Dermis blood vessel endothelial cell (primary cell): ENCODE measurements at regions not wholly inside any gene's neighbourhood (a gene's known extent, or its start where the extent isn't known, plus 50 kb on each side); places are given as distances from the start of the nearest gene placed in this dataset.
"Not testable (repeated sequence)": the region's sequence is repeated elsewhere in the genome, so short reads cannot be mapped to it uniquely, and the experiment has no call there.

Experiments
- DNase-seq: peaks from one replicate; pipeline ENCODE4 v3.0.0; 2010

- DNase-seq: not testable (repeated sequence)
These were observed 205.8 kb downstream of the ALG10 start for GRCh38 chr12:34228046-34228445.

- DNase-seq: not testable (repeated sequence)
These were observed 206.7 kb downstream of the ALG10 start for GRCh38 chr12:34229033-34229432.

- DNase-seq: no peak
These were observed 211.3 kb downstream of the ALG10 start for GRCh38 chr12:34233618-34234017.

GRCh38 chr12:34236073-34236472 lies 213.8 kb downstream of the ALG10 start:
- no peak for DNase-seq

GRCh38 chr12:34244608-34245007 lies 222.3 kb downstream of the ALG10 start:
- no peak for DNase-seq

GRCh38 chr12:34249271-34249670 lies 227.0 kb downstream of the ALG10 start:
- no peak for DNase-seq

- not testable (repeated sequence) for DNase-seq
These were observed 229.6 kb downstream of the ALG10 start for GRCh38 chr12:34251879-34252278.

GRCh38 chr12:34253674-34254073 lies 231.4 kb downstream of the ALG10 start:
- no peak for DNase-seq

GRCh38 chr12:34257093-34257492 lies 234.8 kb downstream of the ALG10 start:
- DNase-seq: no peak

- DNase-seq: not testable (repeated sequence)
These were observed 239.8 kb downstream of the ALG10 start for GRCh38 chr12:34262140-34262539.

GRCh38 chr12:34264110-34264509 lies 241.8 kb downstream of the ALG10 start:
- no peak for DNase-seq

GRCh38 chr12:34273703-34274102 lies 251.4 kb downstream of the ALG10 start:
- not testable (repeated sequence) for DNase-seq

- DNase-seq: no peak
These were observed 252.8 kb downstream of the ALG10 start for GRCh38 chr12:34275129-34275528.

- no peak for DNase-seq
These were observed 264.2 kb downstream of the ALG10 start for GRCh38 chr12:34286483-34286882.

- DNase-seq: no peak
These were observed 264.6 kb downstream of the ALG10 start for GRCh38 chr12:34286934-34287333.

GRCh38 chr12:34287437-34287836 lies 265.1 kb downstream of the ALG10 start:
- DNase-seq: no peak

GRCh38 chr12:34287986-34288962 lies 266.0 kb downstream of the ALG10 start:
- no peak for DNase-seq

- DNase-seq: no peak
These were observed 266.7 kb downstream of the ALG10 start for GRCh38 chr12:34288963-34289345.

GRCh38 chr12:34289431-34290380 lies 267.4 kb downstream of the ALG10 start:
- DNase-seq: no peak

GRCh38 chr12:34290381-34290995 lies 268.2 kb downstream of the ALG10 start:
- DNase-seq: no peak

GRCh38 chr12:34291001-34291400 lies 268.7 kb downstream of the ALG10 start:
- DNase-seq: no peak

- DNase-seq: no peak
These were observed 269.2 kb downstream of the ALG10 start for GRCh38 chr12:34291426-34291901.
